ENCODE measurements at regions not wholly inside any gene's neighbourhood (a gene's known extent, or its start where the extent isn't known, plus 50 kb on each side); places are given as distances from the start of the nearest gene placed in this dataset.

DNA sequence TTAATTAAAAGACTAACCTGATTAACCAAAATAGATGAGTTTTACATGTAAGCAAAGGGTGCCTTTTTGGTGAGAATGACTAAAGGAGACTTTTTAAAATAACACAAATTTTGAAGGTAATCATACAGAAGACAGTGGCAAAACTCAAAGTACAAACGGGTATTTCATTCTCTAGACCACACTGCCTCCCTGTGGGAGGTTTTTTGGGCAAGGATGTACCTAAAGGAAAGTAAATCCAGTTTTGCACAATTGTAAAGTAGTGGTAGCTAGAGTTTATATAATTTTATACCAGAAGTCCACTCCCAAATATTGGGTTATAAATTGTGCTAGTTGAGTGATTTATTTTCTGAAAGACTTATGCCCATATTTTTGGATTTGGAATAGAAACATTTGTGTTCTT lies 201.0 kb downstream of the PAPSS1 start (continued):
- TF ChIP-seq, protein P1, sequence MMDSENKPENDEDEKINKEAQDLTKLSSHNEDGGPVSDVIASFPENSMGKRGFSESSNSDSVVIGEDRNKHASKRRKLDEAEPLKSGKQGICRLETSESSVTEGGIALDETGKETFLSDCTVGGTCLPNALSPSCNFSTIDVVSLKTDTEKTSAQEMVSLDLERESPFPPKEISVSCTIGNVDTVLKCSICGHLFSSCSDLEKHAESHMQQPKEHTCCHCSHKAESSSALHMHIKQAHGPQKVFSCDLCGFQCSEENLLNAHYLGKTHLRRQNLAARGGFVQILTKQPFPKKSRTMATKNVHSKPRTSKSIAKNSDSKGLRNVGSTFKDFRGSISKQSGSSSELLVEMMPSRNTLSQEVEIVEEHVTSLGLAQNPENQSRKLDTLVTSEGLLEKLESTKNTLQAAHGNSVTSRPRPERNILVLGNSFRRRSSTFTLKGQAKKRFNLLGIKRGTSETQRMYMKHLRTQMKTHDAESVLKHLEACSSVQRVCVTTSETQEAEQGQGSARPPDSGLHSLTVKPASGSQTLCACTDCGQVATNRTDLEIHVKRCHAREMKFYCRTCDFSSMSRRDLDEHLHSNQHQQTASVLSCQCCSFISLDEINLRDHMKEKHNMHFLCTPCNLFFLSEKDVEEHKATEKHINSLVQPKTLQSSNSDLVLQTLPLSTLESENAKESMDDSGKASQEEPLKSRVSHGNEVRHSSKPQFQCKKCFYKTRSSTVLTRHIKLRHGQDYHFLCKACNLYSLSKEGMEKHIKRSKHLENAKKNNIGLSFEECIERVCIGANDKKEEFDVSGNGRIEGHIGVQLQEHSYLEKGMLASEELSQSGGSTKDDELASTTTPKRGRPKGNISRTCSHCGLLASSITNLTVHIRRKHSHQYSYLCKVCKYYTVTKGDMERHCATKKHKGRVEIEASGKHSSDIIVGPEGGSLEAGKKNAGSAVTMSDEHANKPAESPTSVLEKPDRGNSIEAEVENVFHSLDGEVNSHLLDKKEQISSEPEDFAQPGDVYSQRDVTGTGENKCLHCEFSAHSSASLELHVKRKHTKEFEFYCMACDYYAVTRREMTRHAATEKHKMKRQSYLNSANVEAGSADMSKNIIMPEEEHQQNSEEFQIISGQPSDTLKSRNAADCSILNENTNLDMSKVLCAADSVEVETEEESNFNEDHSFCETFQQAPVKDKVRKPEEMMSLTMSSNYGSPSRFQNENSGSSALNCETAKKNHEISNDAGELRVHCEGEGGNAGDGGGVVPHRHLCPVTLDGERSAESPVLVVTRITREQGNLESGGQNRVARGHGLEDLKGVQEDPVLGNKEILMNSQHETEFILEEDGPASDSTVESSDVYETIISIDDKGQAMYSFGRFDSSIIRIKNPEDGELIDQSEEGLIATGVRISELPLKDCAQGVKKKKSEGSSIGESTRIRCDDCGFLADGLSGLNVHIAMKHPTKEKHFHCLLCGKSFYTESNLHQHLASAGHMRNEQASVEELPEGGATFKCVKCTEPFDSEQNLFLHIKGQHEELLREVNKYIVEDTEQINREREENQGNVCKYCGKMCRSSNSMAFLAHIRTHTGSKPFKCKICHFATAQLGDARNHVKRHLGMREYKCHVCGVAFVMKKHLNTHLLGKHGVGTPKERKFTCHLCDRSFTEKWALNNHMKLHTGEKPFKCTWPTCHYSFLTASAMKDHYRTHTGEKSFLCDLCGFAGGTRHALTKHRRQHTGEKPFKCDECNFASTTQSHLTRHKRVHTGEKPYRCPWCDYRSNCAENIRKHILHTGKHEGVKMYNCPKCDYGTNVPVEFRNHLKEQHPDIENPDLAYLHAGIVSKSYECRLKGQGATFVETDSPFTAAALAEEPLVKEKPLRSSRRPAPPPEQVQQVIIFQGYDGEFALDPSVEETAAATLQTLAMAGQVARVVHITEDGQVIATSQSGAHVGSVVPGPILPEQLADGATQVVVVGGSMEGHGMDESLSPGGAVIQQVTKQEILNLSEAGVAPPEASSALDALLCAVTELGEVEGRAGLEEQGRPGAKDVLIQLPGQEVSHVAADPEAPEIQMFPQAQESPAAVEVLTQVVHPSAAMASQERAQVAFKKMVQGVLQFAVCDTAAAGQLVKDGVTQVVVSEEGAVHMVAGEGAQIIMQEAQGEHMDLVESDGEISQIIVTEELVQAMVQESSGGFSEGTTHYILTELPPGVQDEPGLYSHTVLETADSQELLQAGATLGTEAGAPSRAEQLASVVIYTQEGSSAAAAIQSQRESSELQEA (IDR thresholded peaks at IDR 0.05; ENCODE audit: low read depth), result no peak
- peak in 1 of 2 experiments; percentile 27; a peak in 1 of 4 replicates for TF ChIP-seq RAD21 (CRISPR knock-in tag; conservative IDR thresholded peaks at IDR 0.05 in 1 of 2, IDR thresholded peaks at IDR 0.05 in 1 of 2)

DNA sequence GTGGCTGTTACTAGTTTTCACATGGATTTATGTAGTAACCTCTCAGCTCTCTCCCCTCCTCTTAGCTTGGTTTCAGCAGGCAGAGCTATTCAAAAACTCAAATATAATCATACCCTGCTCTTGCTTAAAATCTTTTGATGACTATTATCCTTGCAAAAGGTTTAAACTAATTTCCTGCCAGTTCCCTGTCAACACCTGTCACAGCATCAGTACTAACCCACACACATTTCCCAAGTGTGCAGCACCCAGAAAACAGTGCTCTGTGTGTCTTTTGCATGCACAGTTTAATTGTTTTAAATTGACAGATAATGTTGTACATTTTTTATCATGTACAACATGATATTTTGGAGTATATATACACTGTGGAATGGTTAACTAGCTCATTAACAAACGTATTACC lies 202.0 kb downstream of the PAPSS1 start:
- no peak overlapping the region for H2AFZ ChIP-seq (ENCODE audit: low read depth, low read length)
- H3K27me3 ChIP-seq (ENCODE audit: control insufficient read depth in 2 of 2, insufficient read depth in 2 of 2, low read length in 2 of 2), result no peaks in the 10 kb centered on the region
- in situ Hi-C loops (cut with MboI) (no loop called here), intact Hi-C loops (cut with micrococcal nuclease) (no loop called here)
- ATAC-seq, result no peak
- BruUV-seq (replicated peaks), result no TSS peak
- H3K9me3 ChIP-seq (replicated peaks; ENCODE audit: control insufficient read depth, insufficient read depth, low read depth, low read length), result no peaks in the 10 kb centered on the region
- no peak overlapping the region for H3K4me2 ChIP-seq (ENCODE audit: insufficient read depth, low read length)
- H3K9ac ChIP-seq (ENCODE audit: insufficient read depth in 1 of 2, low read depth in 2 of 2, low read length in 2 of 2), result no peak overlapping the region
- 0% methylated on average over 1 of the region's 1 CpG for WGBS (ENCODE audit: insufficient coverage, low coverage, missing lambda C conversion rate)
- no peaks in the 10 kb centered on the region for H3K4me1 ChIP-seq (replicated peaks in 1 of 2; ENCODE audit: control insufficient read depth in 2 of 2, insufficient read depth in 2 of 2, low read length in 2 of 2)
- no peaks in the 10 kb centered on the region for H3K9me1 ChIP-seq (ENCODE audit: control insufficient read depth, insufficient read depth, low read length)
- ChIA-PET CTCF (ENCODE audit: low intra/inter-chr PET ratio) (no interaction called here), POLR2A (interaction anchor here (0.5 kb wide), 1 partner anchor 195 kb away, joined by 3 read pairs; no protein-coding TSS in a partner anchor)
- H4K20me1 ChIP-seq (replicated peaks; ENCODE audit: control insufficient read depth, insufficient read depth, low read length), result no peaks in the 10 kb centered on the region
- H3K79me2 ChIP-seq (ENCODE audit: control insufficient read depth, insufficient read depth, low read length), result no peaks in the 10 kb centered on the region
- no peak for FAIRE-seq
- H3K27ac ChIP-seq (ENCODE audit: extremely low read depth, low read depth, low read length), result no peak overlapping the region
- DNase-seq (ENCODE audit: extremely low read depth in 1 of 4, low spot score in 3 of 4), result no peak
- H3K4me3 ChIP-seq, result no peak overlapping the region
- no peaks in the 10 kb centered on the region for H3K36me3 ChIP-seq (ENCODE audit: control insufficient read depth, insufficient read depth, low read length)
- no peak for TF ChIP-seq MAZ (CRISPR knock-in tag; conservative IDR thresholded peaks at IDR 0.05 in 1 of 2, IDR thresholded peaks at IDR 0.05 in 1 of 2)
- no peak for TF ChIP-seq SREBF1 (IDR thresholded peaks at IDR 0.05; ENCODE audit: borderline replicate concordance, low read depth, low read length)
- TF ChIP-seq SP1 (CRISPR knock-in tag; IDR thresholded peaks at IDR 0.05), result no peak
- TF ChIP-seq, protein P2, sequence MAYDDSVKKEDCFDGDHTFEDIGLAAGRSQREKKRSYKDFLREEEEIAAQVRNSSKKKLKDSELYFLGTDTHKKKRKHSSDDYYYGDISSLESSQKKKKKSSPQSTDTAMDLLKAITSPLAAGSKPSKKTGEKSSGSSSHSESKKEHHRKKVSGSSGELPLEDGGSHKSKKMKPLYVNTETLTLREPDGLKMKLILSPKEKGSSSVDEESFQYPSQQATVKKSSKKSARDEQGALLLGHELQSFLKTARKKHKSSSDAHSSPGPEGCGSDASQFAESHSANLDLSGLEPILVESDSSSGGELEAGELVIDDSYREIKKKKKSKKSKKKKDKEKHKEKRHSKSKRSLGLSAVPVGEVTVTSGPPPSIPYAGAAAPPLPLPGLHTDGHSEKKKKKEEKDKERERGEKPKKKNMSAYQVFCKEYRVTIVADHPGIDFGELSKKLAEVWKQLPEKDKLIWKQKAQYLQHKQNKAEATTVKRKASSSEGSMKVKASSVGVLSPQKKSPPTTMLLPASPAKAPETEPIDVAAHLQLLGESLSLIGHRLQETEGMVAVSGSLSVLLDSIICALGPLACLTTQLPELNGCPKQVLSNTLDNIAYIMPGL (CRISPR knock-in tag; IDR thresholded peaks at IDR 0.05), result no peak
- no peak for TF ChIP-seq ZNF347 (CRISPR knock-in tag; IDR thresholded peaks at IDR 0.05; ENCODE audit: low read depth)
- TF ChIP-seq BMI1 (IDR thresholded peaks at IDR 0.05; ENCODE audit: low read length), result no peak
- no peak for TF ChIP-seq FOSL1 (tag; conservative IDR thresholded peaks at IDR 0.05)
- TF ChIP-seq, protein P3, sequence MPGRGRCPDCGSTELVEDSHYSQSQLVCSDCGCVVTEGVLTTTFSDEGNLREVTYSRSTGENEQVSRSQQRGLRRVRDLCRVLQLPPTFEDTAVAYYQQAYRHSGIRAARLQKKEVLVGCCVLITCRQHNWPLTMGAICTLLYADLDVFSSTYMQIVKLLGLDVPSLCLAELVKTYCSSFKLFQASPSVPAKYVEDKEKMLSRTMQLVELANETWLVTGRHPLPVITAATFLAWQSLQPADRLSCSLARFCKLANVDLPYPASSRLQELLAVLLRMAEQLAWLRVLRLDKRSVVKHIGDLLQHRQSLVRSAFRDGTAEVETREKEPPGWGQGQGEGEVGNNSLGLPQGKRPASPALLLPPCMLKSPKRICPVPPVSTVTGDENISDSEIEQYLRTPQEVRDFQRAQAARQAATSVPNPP (IDR thresholded peaks at IDR 0.05; ENCODE audit: borderline replicate concordance, insufficient read depth, insufficient read length), result no peak

Measured in K562 (cell line).